HG03378 (cell line): ENCODE measurements at regions not wholly inside any gene's neighbourhood (a gene's known extent, or its start where the extent isn't known, plus 50 kb on each side); places are given as distances from the start of the nearest gene placed in this dataset.

Source experiments
- ATAC-seq: cut with Tn5 transposase; IDR thresholded peaks from one replicate; pipeline ENCODE4 v1.9.1; 2021; ENCODE audit warnings: mild to moderate bottlenecking, moderate library complexity; ENCODE audit not compliant: unreplicated experiment

GRCh38 chr20:21033817-21034216 is 72.3 kb downstream of the LINC00237 start:
- no peak for ATAC-seq

DNA sequence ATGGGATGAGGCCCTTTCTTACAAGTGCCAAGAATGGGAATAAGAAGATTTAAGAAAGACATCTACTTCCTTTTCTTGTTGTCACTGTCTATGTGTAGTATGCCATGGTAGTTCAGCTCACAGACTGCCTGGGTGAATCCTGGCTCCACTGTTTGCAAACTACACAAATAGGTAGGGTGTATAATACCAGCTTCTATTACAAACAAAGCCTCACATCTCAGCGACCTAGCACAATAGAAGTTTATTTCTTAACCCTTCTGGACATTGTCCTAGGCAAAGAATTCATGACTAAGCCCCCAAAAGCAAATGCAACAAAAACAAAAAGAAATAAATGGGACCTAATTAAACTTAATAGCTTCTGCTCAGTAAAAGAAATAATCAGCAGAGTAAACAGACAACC is 74.5 kb downstream of the LINC00237 start:
- ATAC-seq: no peak

DNA sequence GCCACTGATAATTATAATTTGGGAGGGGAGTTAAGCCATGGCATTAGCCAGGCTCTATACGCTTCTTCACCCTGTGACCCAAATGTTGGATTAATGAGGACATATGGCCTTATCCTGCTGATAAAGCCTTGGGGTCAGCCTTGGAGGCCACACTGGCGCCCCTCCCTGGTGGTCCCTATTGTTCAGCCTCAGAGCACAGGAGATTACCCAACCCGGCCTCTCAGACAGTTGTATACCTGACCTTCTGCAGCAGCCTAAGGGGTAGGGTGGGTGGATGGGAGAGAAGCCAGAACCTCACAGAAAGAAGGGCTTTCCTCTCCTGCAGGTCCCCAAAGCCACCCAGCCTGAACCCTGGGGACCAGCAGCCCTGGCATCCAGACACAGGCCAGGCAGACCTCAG is 76.8 kb downstream of the LINC00237 start:
- no peak for ATAC-seq

GRCh38 chr20:21028921-21029320 is 77.2 kb downstream of the LINC00237 start:
- no peak for ATAC-seq

DNA sequence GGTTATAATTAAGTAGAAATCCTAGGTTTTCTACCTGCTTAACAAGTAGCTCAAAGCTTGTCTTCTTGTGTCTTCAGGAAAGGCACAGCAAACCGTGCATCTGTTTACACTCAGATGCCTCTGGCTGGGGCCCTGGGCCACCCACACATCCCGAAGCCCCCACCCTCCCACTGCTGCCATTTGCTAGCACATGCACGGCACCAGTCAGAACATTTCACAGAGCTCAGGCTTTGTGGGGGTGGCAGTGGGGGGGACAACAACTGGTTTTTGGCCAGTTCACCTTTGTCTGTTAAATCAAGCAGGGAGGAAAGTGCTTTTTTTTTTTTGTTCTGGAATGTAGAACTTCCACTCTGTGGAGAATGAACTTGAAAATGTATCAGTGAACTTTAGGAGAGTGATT is 77.7 kb downstream of the LINC00237 start:
- no peak for ATAC-seq

GRCh38 chr20:21027569-21027968 is 78.6 kb downstream of the LINC00237 start:
- no peak for ATAC-seq

DNA sequence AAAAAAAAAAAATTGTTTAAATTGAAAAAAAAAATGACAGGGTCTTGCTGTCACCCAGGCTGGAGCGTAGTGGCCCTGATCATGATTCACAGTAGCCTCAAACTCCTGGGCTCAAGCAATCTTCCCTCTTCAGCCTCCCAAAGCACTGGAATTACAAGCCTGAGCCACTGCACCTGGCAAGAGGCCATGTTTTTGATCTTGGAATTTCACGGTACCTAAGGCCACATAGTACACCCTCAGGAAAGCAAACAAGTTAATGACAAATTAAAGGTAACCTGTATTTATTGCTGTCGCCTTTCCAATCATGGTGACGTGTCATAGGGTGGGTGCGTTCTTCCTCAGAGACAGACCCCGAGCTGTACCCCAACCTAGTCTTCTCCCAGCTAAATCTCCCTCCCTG is 79.2 kb downstream of the LINC00237 start:
- no peak for ATAC-seq

- ATAC-seq: no peak
Observed at GRCh38 chr20:21024420-21024819, 81.7 kb downstream of the LINC00237 start.

DNA sequence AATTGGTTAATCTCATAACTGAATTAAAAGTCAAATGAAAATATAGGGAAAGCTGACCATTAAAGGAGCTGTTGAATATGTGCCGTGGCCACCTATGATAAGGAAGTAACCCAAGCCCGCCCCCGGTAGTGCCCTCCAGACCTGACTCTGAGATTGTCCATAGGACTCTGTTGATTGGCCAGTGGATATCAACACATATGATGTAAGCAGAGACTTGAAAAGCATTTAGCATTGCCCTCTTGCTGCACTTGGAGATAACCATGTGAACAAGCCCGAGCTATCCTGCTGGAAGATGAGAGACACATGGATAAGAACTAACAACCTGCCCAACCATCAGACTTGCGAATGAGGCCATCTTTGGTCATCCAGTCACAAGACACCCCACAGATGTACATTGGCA is 83.2 kb downstream of the LINC00237 start:
- no peak for ATAC-seq

DNA sequence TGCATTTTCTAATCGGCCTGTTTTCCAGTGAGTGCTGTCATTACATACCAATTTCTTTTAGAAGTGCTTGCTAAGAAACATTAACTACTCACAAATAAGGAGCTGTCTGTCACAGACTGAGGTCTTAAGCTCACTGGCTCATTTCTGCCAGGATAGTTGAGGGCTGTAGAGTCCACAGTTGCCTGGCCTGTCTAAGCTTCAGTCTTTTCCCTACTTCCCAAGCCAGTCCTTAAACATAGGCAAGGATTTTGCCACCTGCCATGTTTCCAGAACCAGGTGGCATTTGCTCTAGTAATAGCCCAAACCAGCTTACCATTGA is 84.7 kb downstream of the LINC00237 start:
- ATAC-seq: no peak

- no peak for ATAC-seq
Observed at GRCh38 chr20:21020659-21021471, 85.3 kb downstream of the LINC00237 start.

GRCh38 chr20:21019814-21020658 is 86.1 kb downstream of the LINC00237 start:
- ATAC-seq: no peak

GRCh38 chr20:21019468-21019813 is 86.7 kb downstream of the LINC00237 start:
- no peak for ATAC-seq

DNA sequence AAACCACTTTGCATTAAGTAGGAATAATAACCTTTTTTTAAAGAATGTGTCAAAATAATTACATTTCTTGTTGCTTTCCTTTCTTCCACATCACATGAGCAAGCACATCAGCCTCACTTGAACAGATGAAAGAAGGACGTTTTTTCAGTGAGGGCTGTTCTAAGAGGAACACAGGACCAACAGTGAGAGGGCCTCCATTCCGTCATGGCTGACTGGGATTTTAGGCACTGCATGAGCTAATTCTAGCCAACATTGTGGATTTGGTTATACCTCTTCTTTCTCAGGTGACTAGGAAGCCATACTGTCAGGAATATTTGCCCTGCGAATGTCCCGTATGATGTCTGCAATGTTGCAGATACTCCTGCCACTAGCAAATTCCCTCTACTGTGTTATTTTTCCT is 87.6 kb downstream of the LINC00237 start:
- no peak for ATAC-seq

DNA sequence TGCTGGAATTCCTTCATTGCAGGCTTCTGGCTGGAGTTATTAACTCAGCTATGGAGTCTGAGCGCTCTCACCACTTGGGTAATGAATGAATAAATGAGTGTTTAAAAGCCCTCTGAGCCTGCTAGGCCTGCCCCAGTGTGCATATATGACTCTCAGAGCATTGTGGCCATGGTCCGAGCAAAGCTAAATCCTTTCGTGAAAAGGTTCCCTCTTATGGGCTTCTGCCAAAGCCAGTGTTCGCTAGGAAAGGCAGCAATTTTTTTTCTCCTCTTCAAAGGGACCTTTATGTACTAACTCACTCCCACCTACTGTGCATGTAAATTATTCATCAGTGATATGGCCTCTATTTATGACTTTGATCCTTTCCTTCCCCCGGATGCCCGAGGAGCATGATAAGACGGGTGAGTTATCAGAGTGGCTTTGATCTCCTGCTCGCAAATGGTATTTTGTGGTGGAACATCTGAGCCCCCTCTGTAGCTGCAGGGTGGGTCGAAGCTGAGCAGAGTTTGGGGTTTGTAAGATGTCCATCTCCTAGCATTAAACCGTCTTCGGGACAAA is 88.6 kb downstream of the LINC00237 start:
- no peak for ATAC-seq

GRCh38 chr20:21016751-21017150 is 89.4 kb downstream of the LINC00237 start:
- ATAC-seq: no peak

GRCh38 chr20:21014528-21014927 is 91.6 kb downstream of the LINC00237 start:
- ATAC-seq: no peak

DNA sequence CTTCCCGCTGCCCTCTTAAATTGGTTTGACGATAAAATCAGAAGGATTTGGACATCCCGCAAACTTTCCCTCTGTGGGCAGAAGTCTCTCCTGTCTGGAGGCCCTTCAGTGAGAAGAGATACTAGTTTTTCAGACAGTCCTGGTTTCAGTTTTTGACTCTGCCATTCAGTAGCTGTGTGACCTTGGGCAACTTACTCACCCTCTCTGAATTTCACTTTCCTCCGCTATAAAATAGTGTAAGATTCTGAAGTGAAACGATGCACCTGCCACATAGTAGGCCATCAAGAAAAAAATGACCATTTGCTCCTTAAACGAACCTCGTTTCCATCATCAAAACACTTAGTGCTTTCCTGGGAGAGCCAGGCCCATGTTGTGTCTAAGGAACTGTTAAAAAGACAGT is 97.2 kb downstream of the LINC00237 start:
- ATAC-seq: no peak

- no peak for ATAC-seq
Observed at GRCh38 chr20:21006611-21007010, 99.5 kb downstream of the LINC00237 start.

GRCh38 chr20:21004386-21005076 is 101.6 kb downstream of the LINC00237 start:
- no peak for ATAC-seq

GRCh38 chr20:21003902-21004301 is 102.3 kb downstream of the LINC00237 start:
- ATAC-seq: no peak
